ENCODE measurements at regions not wholly inside any gene's neighbourhood (a gene's known extent, or its start where the extent isn't known, plus 50 kb on each side); places are given as distances from the start of the nearest gene placed in this dataset.

DNA sequence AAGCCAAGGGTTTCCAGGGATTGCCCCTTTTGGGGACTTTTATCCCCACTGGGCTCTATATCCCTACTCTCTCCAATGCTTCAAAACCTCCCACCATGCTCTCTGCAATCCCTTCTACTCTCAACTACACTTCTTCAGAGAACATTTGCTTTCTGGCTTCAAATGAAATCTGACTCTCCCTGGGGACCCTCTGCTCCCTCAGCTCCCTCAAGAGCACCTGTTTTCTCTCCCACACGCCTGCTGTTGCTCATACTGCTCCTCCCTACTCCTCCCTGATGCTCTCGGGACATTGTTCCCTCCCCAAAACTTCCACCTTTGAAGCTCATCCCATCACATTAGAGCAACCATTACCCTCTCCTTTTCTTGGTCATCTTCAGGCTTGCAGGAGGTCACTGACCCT lies 344.9 kb downstream of the CDK5RAP2 start:
- TF ChIP-seq, protein P1, sequence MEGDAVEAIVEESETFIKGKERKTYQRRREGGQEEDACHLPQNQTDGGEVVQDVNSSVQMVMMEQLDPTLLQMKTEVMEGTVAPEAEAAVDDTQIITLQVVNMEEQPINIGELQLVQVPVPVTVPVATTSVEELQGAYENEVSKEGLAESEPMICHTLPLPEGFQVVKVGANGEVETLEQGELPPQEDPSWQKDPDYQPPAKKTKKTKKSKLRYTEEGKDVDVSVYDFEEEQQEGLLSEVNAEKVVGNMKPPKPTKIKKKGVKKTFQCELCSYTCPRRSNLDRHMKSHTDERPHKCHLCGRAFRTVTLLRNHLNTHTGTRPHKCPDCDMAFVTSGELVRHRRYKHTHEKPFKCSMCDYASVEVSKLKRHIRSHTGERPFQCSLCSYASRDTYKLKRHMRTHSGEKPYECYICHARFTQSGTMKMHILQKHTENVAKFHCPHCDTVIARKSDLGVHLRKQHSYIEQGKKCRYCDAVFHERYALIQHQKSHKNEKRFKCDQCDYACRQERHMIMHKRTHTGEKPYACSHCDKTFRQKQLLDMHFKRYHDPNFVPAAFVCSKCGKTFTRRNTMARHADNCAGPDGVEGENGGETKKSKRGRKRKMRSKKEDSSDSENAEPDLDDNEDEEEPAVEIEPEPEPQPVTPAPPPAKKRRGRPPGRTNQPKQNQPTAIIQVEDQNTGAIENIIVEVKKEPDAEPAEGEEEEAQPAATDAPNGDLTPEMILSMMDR (IDR thresholded peaks at IDR 0.05; ENCODE audit: low read length), result no peak
- TF ChIP-seq EZH2 (IDR thresholded peaks at IDR 0.05; ENCODE audit: borderline replicate concordance, low read length), result no peak

Measured in OCI-LY1 (cell line).